IPS-20b (cell line): ENCODE measurements at regions not wholly inside any gene's neighbourhood (a gene's known extent, or its start where the extent isn't known, plus 50 kb on each side); places are given as distances from the start of the nearest gene placed in this dataset.
"Not testable (repeated sequence)": the region's sequence is repeated elsewhere in the genome, so short reads cannot be mapped to it uniquely, and the experiment has no call there.

ENCODE experiments used
- H3K27ac ChIP-seq: one replicate; pipeline ENCODE4 v1.5.1; 2013; ENCODE audit warnings: low read length
- H3K27me3 ChIP-seq: 2 replicates; pipeline ENCODE4 v1.6.1; 2013; ENCODE audit warnings: mild to moderate bottlenecking, low read length, inconsistent platforms; ENCODE audit not compliant: insufficient read depth
- H3K36me3 ChIP-seq: 2 replicates; pipeline ENCODE4 v1.6.1; 2013; ENCODE audit warnings: low read depth, mild to moderate bottlenecking, inconsistent platforms, low read length, moderate library complexity; ENCODE audit not compliant: insufficient read depth
- H3K4me1 ChIP-seq: 2 replicates; pipeline ENCODE4 v1.6.1; 2013; ENCODE audit warnings: mild to moderate bottlenecking, control low read depth, inconsistent platforms, low read length, moderate library complexity; ENCODE audit not compliant: insufficient read depth
- H3K4me3 ChIP-seq: 2 replicates; pipeline ENCODE4 v1.5.1; 2013; ENCODE audit warnings: mild to moderate bottlenecking, low read length, inconsistent platforms
- H3K9ac ChIP-seq: 2 replicates; pipeline ENCODE4 v1.6.1; 2013; ENCODE audit warnings: low read depth, mild to moderate bottlenecking, inconsistent platforms, low read length, moderate library complexity
- H3K9me3 ChIP-seq: 2 replicates; pipeline ENCODE4 v1.6.1; 2013; ENCODE audit warnings: mild to moderate bottlenecking, low read depth, low read length, inconsistent platforms; ENCODE audit not compliant: insufficient read depth

DNA sequence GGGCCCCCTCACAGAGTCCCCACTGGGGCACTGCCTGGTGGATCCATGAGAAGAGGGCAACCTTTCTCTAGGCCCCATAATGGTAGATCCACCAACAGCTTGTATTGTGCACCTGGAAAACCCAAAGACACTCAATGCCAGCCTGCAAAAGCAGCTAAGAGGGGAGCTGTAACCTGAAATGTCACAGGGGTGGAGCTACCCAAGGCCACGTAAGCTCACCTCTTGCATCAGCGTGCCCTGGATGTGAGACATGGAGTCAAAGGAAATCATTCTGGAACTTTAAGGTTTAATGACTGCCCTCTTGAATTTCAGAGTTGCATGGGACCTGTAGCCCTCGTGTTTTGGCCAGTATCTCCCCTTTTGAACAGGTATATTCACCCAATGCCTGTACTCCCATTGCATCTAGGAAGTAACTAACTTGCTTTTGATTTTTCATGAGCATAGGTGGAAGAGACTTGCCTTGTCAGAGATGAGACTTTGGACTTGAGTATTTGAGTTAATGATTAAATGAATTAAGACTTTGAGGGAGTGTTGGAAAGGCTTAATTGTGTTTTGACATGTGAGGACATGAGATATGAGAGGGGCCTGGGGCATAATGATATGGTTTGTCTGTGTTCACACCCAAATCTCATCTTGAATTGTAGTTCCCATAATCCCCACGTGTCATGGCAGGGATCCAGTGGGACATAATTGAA is 900.9 kb upstream of the ROBO1 start:
- Histone ChIP-seq H3K4me3 (no peak overlapping the region), H3K4me1 (no peaks in the 10 kb centered on the region), H3K36me3 (no peaks in the 10 kb centered on the region), H3K9ac (no peak overlapping the region), H3K27me3 (no peaks in the 10 kb centered on the region), H3K27ac (no peak overlapping the region), H3K9me3 (peaks cover 30% of the 10 kb centered on the region)

DNA sequence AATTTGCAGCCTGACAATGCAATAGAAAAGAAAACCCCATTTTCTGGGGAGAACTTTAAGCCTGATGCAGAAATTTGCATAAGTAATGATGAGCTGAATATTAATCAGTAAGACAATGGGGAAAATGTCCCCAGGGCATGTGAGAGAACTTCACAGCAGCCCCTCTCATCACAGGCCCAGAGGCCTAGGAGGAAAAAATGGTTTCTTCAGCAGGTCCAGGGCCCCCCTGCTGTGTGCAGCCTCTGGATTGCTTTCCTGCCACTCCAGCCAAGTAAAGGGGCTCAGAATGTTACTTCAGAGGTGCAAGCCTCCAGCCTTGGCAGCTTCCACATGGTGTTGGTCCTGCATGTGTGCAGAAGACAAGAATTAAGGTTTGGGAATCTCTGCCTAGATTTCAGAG is 900.3 kb upstream of the ROBO1 start:
- Histone ChIP-seq H3K36me3 (no peaks in the 10 kb centered on the region), H3K9me3 (peaks cover 30% of the 10 kb centered on the region), H3K9ac (no peak overlapping the region), H3K4me3 (no peak overlapping the region), H3K27me3 (no peaks in the 10 kb centered on the region), H3K27ac (no peak overlapping the region), H3K4me1 (no peaks in the 10 kb centered on the region)

DNA sequence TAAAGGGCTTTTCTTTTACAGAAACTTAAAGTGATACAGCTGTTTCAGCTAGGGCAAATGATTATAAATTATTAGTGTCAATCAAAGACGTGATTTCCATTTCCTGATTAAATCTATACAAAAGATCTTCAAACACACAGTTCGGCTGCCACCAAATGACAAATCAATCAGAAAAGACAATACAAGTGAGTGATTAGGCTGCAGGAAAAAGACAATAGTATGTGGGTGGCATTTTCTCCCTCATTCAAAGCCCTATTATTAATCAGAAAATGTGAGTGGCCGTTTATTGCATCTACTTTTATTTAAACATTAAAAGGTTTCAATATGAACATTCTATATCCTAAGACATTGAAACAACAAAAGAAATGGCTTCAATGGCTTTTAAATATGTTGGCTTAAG is 895.6 kb upstream of the ROBO1 start:
- Histone ChIP-seq H3K27ac (no peak overlapping the region), H3K9me3 (peaks cover 18% of the 10 kb centered on the region), H3K9ac (no peak overlapping the region), H3K4me3 (no peak overlapping the region), H3K36me3 (no peaks in the 10 kb centered on the region), H3K27me3 (no peaks in the 10 kb centered on the region), H3K4me1 (no peaks in the 10 kb centered on the region)

DNA sequence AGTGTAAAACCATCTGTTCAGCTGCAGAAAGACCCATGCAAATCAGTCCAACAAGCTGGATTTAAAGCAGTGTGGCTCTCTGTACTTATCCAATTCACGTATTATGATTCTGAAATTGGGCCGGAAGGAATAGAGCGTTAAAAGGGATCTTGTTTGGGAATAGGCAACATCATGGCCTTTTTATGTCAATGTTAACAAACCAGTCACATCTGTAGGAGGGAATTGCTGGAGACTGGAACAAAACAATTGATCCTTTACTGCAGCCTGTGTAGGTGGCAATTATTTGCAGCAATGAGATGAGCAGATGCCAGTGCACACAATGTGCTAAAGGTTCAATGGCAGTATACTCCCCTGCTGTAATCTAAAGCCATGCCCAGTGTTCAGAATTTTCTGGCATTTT is 887.4 kb upstream of the ROBO1 start:
- Histone ChIP-seq H3K4me3 (no peak overlapping the region), H3K9me3 (peaks cover 7% of the 10 kb centered on the region; the same call in 1 of the 2 replicates), H3K27ac (no peak overlapping the region), H3K9ac (no peak overlapping the region), H3K36me3 (no peaks in the 10 kb centered on the region), H3K4me1 (no peaks in the 10 kb centered on the region), H3K27me3 (no peaks in the 10 kb centered on the region)

DNA sequence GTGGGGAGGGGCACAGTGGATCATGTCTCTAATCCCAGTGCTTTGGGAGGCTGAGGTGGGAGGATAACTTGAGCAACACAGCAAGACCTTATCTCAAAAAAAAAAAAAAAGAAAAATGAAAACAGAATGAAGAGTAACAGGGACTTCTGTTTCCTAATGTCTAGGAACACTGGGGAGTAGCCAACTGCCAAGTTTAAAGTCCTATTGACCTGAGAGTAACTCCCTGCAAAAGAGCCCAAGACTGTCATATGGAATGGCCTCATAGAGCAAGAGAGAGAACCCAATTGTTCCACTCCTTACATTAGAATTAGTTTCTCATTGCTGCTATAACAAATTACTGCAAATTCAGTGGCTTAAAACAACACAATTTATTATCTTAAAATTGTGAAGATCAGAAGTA is 881.4 kb upstream of the ROBO1 start:
- no peaks in the 10 kb centered on the region for H3K27me3 ChIP-seq
- no peaks in the 10 kb centered on the region for H3K36me3 ChIP-seq

DNA sequence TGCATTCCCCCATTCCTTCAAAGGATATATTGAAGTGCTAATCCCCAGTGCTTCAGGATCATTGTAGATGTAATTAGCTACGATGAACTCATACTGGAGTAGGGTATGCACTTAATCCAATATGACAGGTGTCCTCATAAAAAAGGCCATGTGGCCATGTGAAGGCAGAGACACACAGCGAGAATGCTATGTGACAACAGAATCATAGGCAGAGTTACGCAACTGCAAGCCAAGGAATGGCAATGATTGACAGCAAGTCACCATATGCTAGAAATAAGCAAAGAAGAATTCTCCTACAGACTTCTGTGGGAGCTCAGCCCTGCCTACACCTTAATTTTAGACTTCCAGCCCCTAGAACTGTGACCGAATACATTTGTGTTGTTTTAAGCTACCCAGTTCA is 875.6 kb upstream of the ROBO1 start:
- H3K9me3 ChIP-seq, result no peaks in the 10 kb centered on the region
- H3K27me3 ChIP-seq, result no peaks in the 10 kb centered on the region
- H3K4me1 ChIP-seq, result no peaks in the 10 kb centered on the region
- H3K27ac ChIP-seq, result no peak overlapping the region
- no peak overlapping the region for H3K4me3 ChIP-seq
- no peaks in the 10 kb centered on the region for H3K36me3 ChIP-seq
- H3K9ac ChIP-seq, result no peak overlapping the region

More for the DNA sequence above, 881.4 kb upstream of the ROBO1 start:
- no peaks in the 10 kb centered on the region for H3K4me1 ChIP-seq
- peaks cover 7% of the 10 kb centered on the region; the same call in 1 of the 2 replicates for H3K9me3 ChIP-seq
- H3K27ac ChIP-seq, result no peak overlapping the region
- H3K4me3 ChIP-seq, result no peak overlapping the region
- H3K9ac ChIP-seq, result no peak overlapping the region

DNA sequence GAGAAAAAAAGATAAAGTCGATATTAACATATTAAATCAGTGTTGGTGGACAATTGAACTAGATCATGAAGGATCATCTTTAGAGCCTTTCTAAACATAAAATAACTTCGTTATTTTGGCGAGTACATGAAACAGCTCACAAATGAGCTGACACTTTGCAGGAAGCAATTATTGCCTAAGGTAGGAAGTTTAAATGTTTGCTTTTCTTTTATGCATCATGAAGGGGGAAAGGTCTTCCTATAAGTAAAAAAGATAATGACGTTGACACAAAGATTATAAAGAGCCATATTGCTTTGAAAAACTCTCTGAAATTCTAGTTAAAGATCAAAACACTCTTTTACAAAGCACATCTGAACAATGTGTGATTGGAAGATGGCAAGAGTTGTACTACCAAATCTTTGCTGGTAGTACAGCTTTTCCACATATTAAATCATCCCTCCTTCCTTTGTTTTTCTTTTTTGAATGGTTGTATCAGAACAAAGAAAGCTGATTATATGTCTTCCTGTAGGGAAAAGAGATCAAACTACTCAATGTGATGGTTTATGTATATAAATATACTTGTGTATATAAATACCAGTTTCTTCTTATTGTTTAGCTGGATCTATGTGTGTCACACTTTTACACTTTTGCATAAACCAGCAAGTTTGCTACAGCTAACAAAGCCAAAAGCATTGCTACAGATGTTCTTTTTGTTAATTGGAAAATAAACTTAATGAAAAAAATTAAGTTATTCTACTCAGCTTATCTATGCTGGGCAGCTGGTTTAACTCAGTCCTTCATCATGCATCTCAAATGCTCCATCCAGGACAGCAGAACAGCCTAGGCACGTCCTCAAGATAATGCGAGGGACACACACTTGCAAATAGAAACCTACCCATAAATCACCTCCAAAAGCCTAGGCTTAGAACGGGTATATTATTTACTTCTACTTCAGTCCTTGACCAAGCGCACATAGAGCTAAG is 850.8 kb upstream of the ROBO1 start:
- H3K27me3 ChIP-seq, result no peaks in the 10 kb centered on the region
- no peaks in the 10 kb centered on the region for H3K36me3 ChIP-seq
- H3K9ac ChIP-seq, result no peak overlapping the region
- no peaks in the 10 kb centered on the region for H3K9me3 ChIP-seq
- H3K27ac ChIP-seq, result no peak overlapping the region
- no peak overlapping the region for H3K4me3 ChIP-seq
- no peaks in the 10 kb centered on the region for H3K4me1 ChIP-seq

DNA sequence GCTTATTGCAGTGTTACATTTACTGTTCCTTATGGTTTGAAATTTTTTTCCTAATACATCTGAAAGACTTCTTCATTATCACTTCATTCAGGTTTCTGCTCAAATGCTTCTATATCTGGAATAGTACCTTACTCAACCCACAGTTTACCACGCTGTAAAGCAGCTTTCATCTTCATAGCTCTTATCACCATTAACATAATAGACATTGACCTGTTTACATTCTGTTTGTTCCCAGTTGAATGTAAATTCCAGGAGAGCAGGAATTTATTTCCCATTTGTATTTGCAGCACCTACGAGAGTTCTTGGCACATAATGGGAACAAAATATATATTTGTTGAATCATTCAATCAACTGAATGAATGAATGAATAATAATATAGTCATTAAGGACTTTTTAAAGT is 844.6 kb upstream of the ROBO1 start:
- Histone ChIP-seq H3K36me3 (no peaks in the 10 kb centered on the region), H3K27me3 (no peaks in the 10 kb centered on the region), H3K9ac (no peak overlapping the region), H3K4me1 (peaks cover under 1% of the 10 kb centered on the region; the same call in 1 of the 2 replicates), H3K9me3 (no peaks in the 10 kb centered on the region), H3K27ac (no peak overlapping the region), H3K4me3 (no peak overlapping the region)

DNA sequence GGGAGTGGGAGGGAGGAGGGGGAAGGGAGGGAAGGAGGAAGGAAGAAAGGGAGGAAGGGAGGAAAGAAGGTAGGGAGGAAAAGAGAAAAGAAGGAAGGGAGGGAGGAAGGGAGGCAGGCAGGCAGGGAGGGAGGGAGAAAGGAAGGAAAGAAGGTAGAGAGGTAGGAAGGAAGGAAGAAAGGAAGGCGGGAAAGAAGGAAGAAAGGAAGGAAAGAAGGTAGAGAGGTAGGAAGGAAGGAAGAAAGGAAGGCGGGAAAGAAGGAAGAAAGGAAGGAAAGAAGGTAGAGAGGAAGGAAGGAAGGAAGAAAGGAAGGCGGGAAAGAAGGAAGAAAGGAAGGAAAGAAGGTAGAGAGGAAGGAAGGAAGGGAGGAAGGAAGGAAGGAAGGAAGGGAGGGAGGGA is 840.3 kb upstream of the ROBO1 start:
- H3K4me1 ChIP-seq, H3K27me3 ChIP-seq, H3K36me3 ChIP-seq, H3K4me3 ChIP-seq, H3K9ac ChIP-seq, H3K27ac ChIP-seq, H3K9me3 ChIP-seq: not testable (repeated sequence)

DNA sequence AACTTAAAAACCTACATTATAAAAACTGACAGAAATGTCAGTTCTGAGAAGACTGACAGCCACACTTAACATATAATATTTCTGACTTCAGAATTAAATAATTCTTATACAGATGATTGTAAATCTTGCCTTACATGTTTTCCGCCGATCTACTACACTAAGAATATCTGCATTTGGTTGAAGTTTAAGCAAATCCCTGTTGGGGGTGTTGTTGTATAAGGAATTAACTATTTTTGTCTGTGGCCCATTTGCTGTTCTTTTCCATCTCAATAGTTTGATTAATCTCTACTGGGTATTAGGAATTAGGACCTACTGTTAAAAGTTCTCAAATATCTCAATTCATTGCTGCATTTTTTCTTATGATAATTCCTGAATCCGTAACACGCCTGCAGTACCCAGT is 838.3 kb upstream of the ROBO1 start:
- no peaks in the 10 kb centered on the region for H3K9me3 ChIP-seq
- H3K4me3 ChIP-seq, result no peak overlapping the region
- H3K27me3 ChIP-seq, result no peaks in the 10 kb centered on the region
- no peak overlapping the region for H3K27ac ChIP-seq
- H3K9ac ChIP-seq, result no peak overlapping the region
- no peaks in the 10 kb centered on the region for H3K36me3 ChIP-seq
- H3K4me1 ChIP-seq, result peaks cover 4% of the 10 kb centered on the region; the same call in 1 of the 2 replicates

DNA sequence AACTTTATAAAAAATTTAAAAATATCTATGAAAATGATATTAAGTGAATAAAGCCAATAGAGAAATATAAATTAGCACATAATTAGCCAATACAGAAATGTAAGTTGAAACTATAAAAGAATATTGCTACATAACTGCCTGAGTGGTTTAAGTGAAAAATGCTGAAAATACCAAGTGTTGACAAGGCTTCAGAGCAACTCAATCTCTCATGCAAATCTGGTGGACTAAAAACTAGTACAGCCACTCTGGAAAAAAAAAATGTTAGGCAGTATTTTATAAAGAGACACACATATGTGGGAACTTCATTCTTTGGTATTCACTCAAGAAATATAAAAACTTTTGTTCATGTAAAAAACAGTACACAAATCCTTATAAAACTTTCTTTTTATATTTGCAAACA is 833.7 kb upstream of the ROBO1 start:
- H3K27ac ChIP-seq, result no peak overlapping the region
- H3K9ac ChIP-seq, result no peak overlapping the region
- no peaks in the 10 kb centered on the region for H3K27me3 ChIP-seq
- H3K4me3 ChIP-seq, result no peak overlapping the region
- peaks cover 3% of the 10 kb centered on the region; the same call in 1 of the 2 replicates for H3K9me3 ChIP-seq
- no peaks in the 10 kb centered on the region; the same call in 1 of the 2 replicates for H3K4me1 ChIP-seq
- no peaks in the 10 kb centered on the region for H3K36me3 ChIP-seq

DNA sequence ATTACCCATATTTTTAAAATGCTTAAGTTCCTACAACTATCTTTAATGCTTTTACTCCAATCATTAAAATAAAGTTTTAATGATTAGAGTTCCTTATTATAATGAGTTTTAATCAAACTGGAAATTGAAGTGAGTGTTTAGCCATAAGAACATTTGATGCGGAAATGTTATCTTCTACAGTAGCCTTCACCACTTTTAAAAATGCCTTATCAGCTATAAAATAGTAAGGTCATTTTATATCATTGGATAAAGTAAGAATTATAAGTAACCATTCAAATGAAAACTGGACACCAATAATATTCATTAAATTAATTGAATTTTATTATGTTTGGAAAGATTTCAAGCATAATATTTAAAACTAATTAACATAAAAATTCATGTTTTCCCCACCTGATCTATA is 825.0 kb upstream of the ROBO1 start:
- H3K27me3 ChIP-seq, result no peaks in the 10 kb centered on the region
- no peaks in the 10 kb centered on the region for H3K4me1 ChIP-seq
- H3K9me3 ChIP-seq, result peaks cover 3% of the 10 kb centered on the region
- H3K36me3 ChIP-seq, result no peaks in the 10 kb centered on the region
- no peak overlapping the region for H3K4me3 ChIP-seq
- no peak overlapping the region for H3K27ac ChIP-seq
- H3K9ac ChIP-seq, result no peak overlapping the region
